ENCODE measurements at regions not wholly inside any gene's neighbourhood (a gene's known extent, or its start where the extent isn't known, plus 50 kb on each side); places are given as distances from the start of the nearest gene placed in this dataset.

DNA sequence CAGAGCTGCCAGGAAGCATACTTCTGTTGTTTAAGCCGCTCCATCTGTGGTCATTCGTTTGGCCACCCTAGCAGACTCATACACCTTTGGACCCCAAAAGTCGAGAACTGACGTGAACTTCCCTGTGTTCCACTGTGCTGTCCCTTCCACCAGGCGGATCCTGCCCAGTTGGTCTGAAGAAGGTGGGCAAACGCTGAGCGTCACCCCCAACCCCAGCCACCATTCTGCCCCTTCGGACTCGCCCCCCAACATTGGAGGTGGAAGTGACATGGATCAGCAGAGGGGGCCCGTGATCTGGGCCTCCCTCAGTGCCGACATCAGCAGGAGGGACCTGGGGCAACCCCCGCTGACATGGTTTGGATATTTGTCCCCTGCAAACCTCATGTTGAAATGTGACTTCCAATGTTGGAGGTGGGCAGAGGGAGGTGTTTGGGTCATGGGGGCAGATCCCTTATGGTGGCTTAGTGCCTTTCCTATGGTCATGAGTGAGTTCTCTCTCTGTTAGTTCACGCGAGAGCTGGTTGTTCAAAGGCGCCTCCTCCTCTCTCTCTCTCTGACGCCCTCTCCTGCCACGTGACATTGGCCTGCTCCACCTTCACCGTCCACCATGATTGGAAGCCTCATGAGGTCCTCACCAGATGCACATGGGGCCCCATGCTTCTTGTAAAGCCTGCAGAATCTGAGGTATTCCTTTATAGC is 93.6 kb upstream of the ZNF507 start:
- H3K9me3 ChIP-seq (ENCODE audit: low read depth, low read length) = no peaks in the 10 kb centered on the region
- H3K36me3 ChIP-seq (ENCODE audit: insufficient read depth, low read length) = no peaks in the 10 kb centered on the region
- no peak overlapping the region for H2AFZ ChIP-seq (ENCODE audit: low read length)
- no peaks in the 10 kb centered on the region for H3K79me2 ChIP-seq (ENCODE audit: insufficient read depth, low read length)
- H3K4me1 ChIP-seq (ENCODE audit: insufficient read depth, low read length) = no peaks in the 10 kb centered on the region
- TF ChIP-seq, protein P1, sequence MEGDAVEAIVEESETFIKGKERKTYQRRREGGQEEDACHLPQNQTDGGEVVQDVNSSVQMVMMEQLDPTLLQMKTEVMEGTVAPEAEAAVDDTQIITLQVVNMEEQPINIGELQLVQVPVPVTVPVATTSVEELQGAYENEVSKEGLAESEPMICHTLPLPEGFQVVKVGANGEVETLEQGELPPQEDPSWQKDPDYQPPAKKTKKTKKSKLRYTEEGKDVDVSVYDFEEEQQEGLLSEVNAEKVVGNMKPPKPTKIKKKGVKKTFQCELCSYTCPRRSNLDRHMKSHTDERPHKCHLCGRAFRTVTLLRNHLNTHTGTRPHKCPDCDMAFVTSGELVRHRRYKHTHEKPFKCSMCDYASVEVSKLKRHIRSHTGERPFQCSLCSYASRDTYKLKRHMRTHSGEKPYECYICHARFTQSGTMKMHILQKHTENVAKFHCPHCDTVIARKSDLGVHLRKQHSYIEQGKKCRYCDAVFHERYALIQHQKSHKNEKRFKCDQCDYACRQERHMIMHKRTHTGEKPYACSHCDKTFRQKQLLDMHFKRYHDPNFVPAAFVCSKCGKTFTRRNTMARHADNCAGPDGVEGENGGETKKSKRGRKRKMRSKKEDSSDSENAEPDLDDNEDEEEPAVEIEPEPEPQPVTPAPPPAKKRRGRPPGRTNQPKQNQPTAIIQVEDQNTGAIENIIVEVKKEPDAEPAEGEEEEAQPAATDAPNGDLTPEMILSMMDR (IDR thresholded peaks at IDR 0.05; ENCODE audit: extremely low read depth, low read depth, low read length) = no peak
- H3K4me3 ChIP-seq (ENCODE audit: insufficient read depth, low read length) = no peak overlapping the region
- no peak overlapping the region for H3K4me2 ChIP-seq (ENCODE audit: insufficient read depth, low read length)
- no peak overlapping the region for H3K27ac ChIP-seq (ENCODE audit: low read depth, low read length)
- no peak for DNase-seq (ENCODE audit: insufficient read length, low spot score, missing footprints)
- no peaks in the 10 kb centered on the region for H4K20me1 ChIP-seq (ENCODE audit: insufficient read depth, low read length)
- no peaks in the 10 kb centered on the region for H3K27me3 ChIP-seq (ENCODE audit: insufficient read depth, low read length)

DNA sequence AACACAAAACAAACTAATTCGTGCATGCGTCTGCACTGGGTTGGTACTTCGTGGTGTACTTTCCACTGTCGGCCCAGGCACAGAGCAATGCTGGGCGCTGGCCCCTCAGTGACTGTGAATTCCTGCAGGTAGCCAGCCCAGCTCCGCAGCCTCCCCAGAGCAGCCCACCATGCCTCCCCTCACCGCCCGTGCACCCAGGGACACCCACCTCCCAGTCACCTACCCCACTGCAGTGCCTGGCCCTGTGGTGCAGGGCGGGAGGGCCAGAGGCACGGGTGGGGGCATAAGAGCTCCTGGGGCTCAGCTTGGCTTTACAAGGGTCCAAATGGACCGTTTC is 93.1 kb upstream of the ZNF507 start:
- no peaks in the 10 kb centered on the region for H3K36me3 ChIP-seq (ENCODE audit: insufficient read depth, low read length)
- no peak overlapping the region for H3K4me3 ChIP-seq (ENCODE audit: insufficient read depth, low read length)
- H3K27me3 ChIP-seq (ENCODE audit: insufficient read depth, low read length) = no peaks in the 10 kb centered on the region
- H3K9me3 ChIP-seq (ENCODE audit: low read depth, low read length) = no peaks in the 10 kb centered on the region
- H3K79me2 ChIP-seq (ENCODE audit: insufficient read depth, low read length) = no peaks in the 10 kb centered on the region
- H3K4me1 ChIP-seq (ENCODE audit: insufficient read depth, low read length) = no peaks in the 10 kb centered on the region
- TF ChIP-seq, protein P1 (IDR thresholded peaks at IDR 0.05; ENCODE audit: extremely low read depth, low read depth, low read length) = no peak
- no peak overlapping the region for H2AFZ ChIP-seq (ENCODE audit: low read length)
- no peak for DNase-seq (ENCODE audit: insufficient read length, low spot score, missing footprints)
- no peak overlapping the region for H3K27ac ChIP-seq (ENCODE audit: low read depth, low read length)
- H3K4me2 ChIP-seq (ENCODE audit: insufficient read depth, low read length) = no peak overlapping the region
- no peaks in the 10 kb centered on the region for H4K20me1 ChIP-seq (ENCODE audit: insufficient read depth, low read length)

DNA sequence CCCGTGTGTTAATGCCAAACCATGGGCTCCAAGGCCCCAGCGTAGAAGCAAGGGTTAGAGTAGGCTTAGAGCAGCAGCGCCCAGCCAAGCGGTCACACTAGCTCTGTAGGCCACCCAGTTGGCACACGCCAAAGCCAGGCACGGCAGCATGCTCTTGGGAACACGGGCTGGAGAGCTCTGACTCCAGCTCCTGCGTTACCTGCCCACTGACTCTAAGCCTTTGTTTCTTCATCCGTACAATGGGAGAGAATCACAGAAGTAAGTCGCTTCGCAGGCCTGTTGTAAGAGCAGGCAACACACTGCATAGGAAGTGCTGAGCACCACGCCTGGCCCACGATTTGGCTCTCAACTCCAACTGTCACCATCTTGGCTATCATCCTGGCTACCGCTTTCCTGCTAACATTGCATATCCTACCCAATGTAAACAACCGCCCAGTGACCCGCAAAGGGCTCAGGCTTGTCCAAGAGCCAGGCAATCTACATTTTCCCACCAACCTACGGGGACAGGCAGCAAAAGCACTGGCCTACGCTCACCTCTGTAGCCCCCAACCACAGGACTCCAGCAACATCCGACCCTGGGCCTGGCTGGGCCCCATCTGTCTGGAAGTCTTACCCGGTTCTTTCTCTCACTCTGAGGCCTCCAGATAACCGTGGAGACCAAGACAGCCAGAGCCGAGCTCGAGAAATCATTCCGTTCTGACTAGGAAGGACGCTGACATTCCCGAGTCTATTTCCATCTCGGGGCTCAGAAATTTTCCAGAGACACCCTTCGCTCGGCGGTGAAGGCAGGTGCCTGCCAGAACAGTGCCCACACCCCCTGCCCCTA is 91.5 kb upstream of the ZNF507 start:
- H3K4me2 ChIP-seq (ENCODE audit: insufficient read depth, low read length) = no peak overlapping the region
- no peak overlapping the region for H2AFZ ChIP-seq (ENCODE audit: low read length)
- H3K36me3 ChIP-seq (ENCODE audit: insufficient read depth, low read length) = no peaks in the 10 kb centered on the region
- H3K4me3 ChIP-seq (ENCODE audit: insufficient read depth, low read length) = no peak overlapping the region
- no peaks in the 10 kb centered on the region for H3K27me3 ChIP-seq (ENCODE audit: insufficient read depth, low read length)
- TF ChIP-seq, protein P1 (IDR thresholded peaks at IDR 0.05; ENCODE audit: extremely low read depth, low read depth, low read length) = no peak
- H3K79me2 ChIP-seq (ENCODE audit: insufficient read depth, low read length) = no peaks in the 10 kb centered on the region
- no peaks in the 10 kb centered on the region for H3K9me3 ChIP-seq (ENCODE audit: low read depth, low read length)
- H3K27ac ChIP-seq (ENCODE audit: low read depth, low read length) = no peak overlapping the region
- no peaks in the 10 kb centered on the region for H4K20me1 ChIP-seq (ENCODE audit: insufficient read depth, low read length)
- DNase-seq (ENCODE audit: insufficient read length, low spot score, missing footprints) = no peak
- H3K4me1 ChIP-seq (ENCODE audit: insufficient read depth, low read length) = no peaks in the 10 kb centered on the region

- no peaks in the 10 kb centered on the region for H3K9me3 ChIP-seq (ENCODE audit: low read depth, low read length)
- no peaks in the 10 kb centered on the region for H3K36me3 ChIP-seq (ENCODE audit: insufficient read depth, low read length)
- H3K27me3 ChIP-seq (ENCODE audit: insufficient read depth, low read length) = no peaks in the 10 kb centered on the region
- TF ChIP-seq, protein P1 (IDR thresholded peaks at IDR 0.05; ENCODE audit: extremely low read depth, low read depth, low read length) = no peak
- H3K79me2 ChIP-seq (ENCODE audit: insufficient read depth, low read length) = no peaks in the 10 kb centered on the region
- H3K4me1 ChIP-seq (ENCODE audit: insufficient read depth, low read length) = no peaks in the 10 kb centered on the region
- H3K4me2 ChIP-seq (ENCODE audit: insufficient read depth, low read length) = no peak overlapping the region
- no peak overlapping the region for H3K27ac ChIP-seq (ENCODE audit: low read depth, low read length)
- H4K20me1 ChIP-seq (ENCODE audit: insufficient read depth, low read length) = no peaks in the 10 kb centered on the region
- no peak overlapping the region for H2AFZ ChIP-seq (ENCODE audit: low read length)
- H3K4me3 ChIP-seq (ENCODE audit: insufficient read depth, low read length) = no peak overlapping the region
- DNase-seq (ENCODE audit: insufficient read length, low spot score, missing footprints) = no peak
Measured at GRCh38 chr19:32254509-32254890, 90.9 kb upstream of the ZNF507 start.

Data from osteoblast (primary cell).